Tibial nerve (tissue), 4 donors: ENCODE measurements at regions not wholly inside any gene's neighbourhood (a gene's known extent, or its start where the extent isn't known, plus 50 kb on each side); places are given as distances from the start of the nearest gene placed in this dataset.

Experiments
- DNase-seq, 2 donors: peaks; one replicate each; pipeline ENCODE4 v3.0.0-alpha.2; 2019; ENCODE audit warnings: low spot score in 2 of 2
- H3K27ac ChIP-seq, 4 donors: fragments of 200-600 bp; sonication (generic) in 3 of 4; one replicate each; pipeline ENCODE4 v1.5.1; 2017 to 2019; ENCODE audit warnings: mild to moderate bottlenecking in 1 of 4
- H3K27me3 ChIP-seq, 2 donors: fragments of 200-600 bp; sonication (generic) in 1 of 2; one replicate each; pipeline versions ENCODE4 v1.5.1 to v1.6.0; 2017 to 2019
- H3K36me3 ChIP-seq, 3 donors: fragments of 200-600 bp; sonication (generic); one replicate each; pipeline ENCODE4 v1.5.1; 2018 to 2019
- H3K4me1 ChIP-seq, 4 donors: fragments of 200-600 bp; sonication (generic) in 3 of 4; one replicate each; pipeline ENCODE4 v1.5.1; 2017 to 2019
- H3K4me3 ChIP-seq, 4 donors: fragments of 200-600 bp; sonication (generic) in 3 of 4; one replicate each; pipeline ENCODE4 v1.5.1; 2017 to 2019; ENCODE audit warnings: mild to moderate bottlenecking in 1 of 4, moderate library complexity in 1 of 4
- H3K9me3 ChIP-seq, 4 donors: fragments of 200-600 bp; sonication (generic) in 3 of 4; one replicate each; pipeline ENCODE4 v1.5.1; 2017 to 2019
- EP300 ChIP-seq, 2 donors: sonication (generic); formaldehyde crosslinking; IDR thresholded peaks; one replicate each; pipeline ENCODE4 v1.6.1; 2017; ENCODE audit warnings: antibody characterized with exemption in 2 of 2, mild to moderate bottlenecking in 1 of 2
- POLR2A ChIP-seq, 2 donors: fragments of 450-650 bp; IDR thresholded peaks; one replicate each; pipeline ENCODE4 v1.6.1; 2017; ENCODE audit warnings: antibody characterized with exemption in 2 of 2, mild to moderate bottlenecking in 2 of 2, moderate library complexity in 2 of 2
- WGBS, 2 donors: methylation state at CpG; one replicate each; pipeline ENCODE4 v1.1.5; 2018; 5-methylcytosine and 5-hydroxymethylcytosine counted together
- TF ChIP-seq, protein P1 (sequence below), 5 experiments: fragments of 200-600 bp in 3 of 5; fragments of 450-650 bp in 2 of 5; sonication (generic) in 3 of 5; IDR thresholded peaks; one replicate each; pipeline ENCODE4 v1.5.1; 2016 to 2019; ENCODE audit warnings: antibody characterized with exemption in 5 of 5, mild to moderate bottlenecking in 3 of 5, moderate library complexity in 2 of 5

DNA sequence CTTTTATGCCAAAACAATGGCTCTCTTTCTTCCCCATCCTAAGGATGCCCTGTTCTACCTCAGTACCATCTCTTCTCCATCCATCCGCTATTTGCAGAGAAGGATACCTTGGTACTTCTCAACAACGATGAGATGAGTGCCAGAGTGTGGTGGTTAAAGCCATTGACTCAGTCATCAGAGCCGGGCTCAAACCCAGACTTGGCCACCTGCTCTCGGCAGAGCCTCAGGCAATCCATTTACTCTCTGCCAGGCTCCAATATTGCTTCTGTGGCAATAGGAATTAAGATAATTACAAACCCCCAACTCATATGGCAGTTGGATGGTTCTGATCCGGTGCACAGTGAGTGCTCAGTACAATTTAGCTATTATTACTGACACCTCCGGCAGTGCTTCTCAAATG is 121.3 kb downstream of the PRLHR start:
- Histone ChIP-seq H3K27ac (no peak overlapping the region), H3K27me3 (no peaks in the 10 kb centered on the region), H3K4me1 (no peaks in the 10 kb centered on the region), H3K9me3 (peaks cover 0 to 11% (median 0%) of the 10 kb centered on the region in 4 donors), H3K4me3 (no peak overlapping the region), H3K36me3 (no peaks in the 10 kb centered on the region)
- TF ChIP-seq EP300 (IDR thresholded peaks at IDR 0.05) (no peak), POLR2A (IDR thresholded peaks at IDR 0.05) (no peak)
- TF ChIP-seq, protein P1, sequence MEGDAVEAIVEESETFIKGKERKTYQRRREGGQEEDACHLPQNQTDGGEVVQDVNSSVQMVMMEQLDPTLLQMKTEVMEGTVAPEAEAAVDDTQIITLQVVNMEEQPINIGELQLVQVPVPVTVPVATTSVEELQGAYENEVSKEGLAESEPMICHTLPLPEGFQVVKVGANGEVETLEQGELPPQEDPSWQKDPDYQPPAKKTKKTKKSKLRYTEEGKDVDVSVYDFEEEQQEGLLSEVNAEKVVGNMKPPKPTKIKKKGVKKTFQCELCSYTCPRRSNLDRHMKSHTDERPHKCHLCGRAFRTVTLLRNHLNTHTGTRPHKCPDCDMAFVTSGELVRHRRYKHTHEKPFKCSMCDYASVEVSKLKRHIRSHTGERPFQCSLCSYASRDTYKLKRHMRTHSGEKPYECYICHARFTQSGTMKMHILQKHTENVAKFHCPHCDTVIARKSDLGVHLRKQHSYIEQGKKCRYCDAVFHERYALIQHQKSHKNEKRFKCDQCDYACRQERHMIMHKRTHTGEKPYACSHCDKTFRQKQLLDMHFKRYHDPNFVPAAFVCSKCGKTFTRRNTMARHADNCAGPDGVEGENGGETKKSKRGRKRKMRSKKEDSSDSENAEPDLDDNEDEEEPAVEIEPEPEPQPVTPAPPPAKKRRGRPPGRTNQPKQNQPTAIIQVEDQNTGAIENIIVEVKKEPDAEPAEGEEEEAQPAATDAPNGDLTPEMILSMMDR (IDR thresholded peaks at IDR 0.05), result no peak
- DNase-seq, result no peak
- WGBS, 2 donors, result 76 to 85% methylated on average over 6 of the region's 6 CpGs

DNA sequence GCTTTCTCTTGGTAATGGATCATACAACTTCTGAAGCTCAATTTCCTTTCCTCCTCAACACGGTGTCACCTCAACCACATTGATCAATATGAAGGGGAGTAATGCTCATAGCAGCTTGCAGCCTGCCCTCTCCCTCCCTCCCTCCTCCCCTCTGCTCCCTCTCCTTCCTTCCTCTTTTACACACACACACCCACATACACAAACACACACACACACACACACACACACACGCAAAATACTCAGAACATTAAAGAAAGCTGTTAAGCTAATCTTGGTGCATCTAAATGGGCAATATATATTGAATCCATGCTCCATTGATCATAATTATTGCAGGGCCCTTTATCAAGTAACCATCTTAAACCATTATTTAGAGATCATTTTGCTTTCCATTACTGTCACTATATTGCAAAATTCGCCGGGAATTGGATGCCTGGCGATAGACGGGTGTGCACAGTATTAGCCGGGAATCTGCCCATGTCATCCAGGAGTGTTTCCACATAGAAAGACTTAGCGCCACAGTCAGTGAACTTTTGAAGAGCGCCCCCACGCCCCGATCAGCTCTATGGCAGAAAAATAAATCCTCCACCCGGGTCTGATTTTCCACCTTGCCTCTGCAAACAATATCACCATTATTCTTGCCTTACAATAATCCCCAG is 122.0 kb downstream of the PRLHR start:
- Histone ChIP-seq H3K27ac (no peak overlapping the region), H3K9me3 (peaks cover 0 to 11% (median 0%) of the 10 kb centered on the region in 4 donors), H3K36me3 (no peaks in the 10 kb centered on the region), H3K4me1 (no peaks in the 10 kb centered on the region), H3K4me3 (no peak overlapping the region), H3K27me3 (no peaks in the 10 kb centered on the region)
- DNase-seq, result no peak
- no peak for TF ChIP-seq POLR2A (IDR thresholded peaks at IDR 0.05)
- TF ChIP-seq, protein P1 (IDR thresholded peaks at IDR 0.05), result no peak
- TF ChIP-seq EP300 (IDR thresholded peaks at IDR 0.05), result no peak
- WGBS, 2 donors, result 43 to 53% methylated on average over 12 of the region's 12 CpGs

GRCh38 chr10:118472415-118473304 is 122.8 kb downstream of the PRLHR start:
- no peak for DNase-seq
- no peaks in the 10 kb centered on the region for H3K36me3 ChIP-seq
- TF ChIP-seq, protein P1 (IDR thresholded peaks at IDR 0.05), result no peak
- TF ChIP-seq POLR2A (IDR thresholded peaks at IDR 0.05), result no peak
- no peak for TF ChIP-seq EP300 (IDR thresholded peaks at IDR 0.05)
- H3K4me1 ChIP-seq, result no peaks in the 10 kb centered on the region
- peaks cover 0 to 3% of the 10 kb centered on the region in 2 donors for H3K27me3 ChIP-seq
- no peak overlapping the region for H3K27ac ChIP-seq
- H3K9me3 ChIP-seq, result peaks cover 0 to 11% (median 0%) of the 10 kb centered on the region in 4 donors
- H3K4me3 ChIP-seq, result no peak overlapping the region
- WGBS, 2 donors, result 37 to 53% methylated on average over 12 of the region's 12 CpGs

DNA sequence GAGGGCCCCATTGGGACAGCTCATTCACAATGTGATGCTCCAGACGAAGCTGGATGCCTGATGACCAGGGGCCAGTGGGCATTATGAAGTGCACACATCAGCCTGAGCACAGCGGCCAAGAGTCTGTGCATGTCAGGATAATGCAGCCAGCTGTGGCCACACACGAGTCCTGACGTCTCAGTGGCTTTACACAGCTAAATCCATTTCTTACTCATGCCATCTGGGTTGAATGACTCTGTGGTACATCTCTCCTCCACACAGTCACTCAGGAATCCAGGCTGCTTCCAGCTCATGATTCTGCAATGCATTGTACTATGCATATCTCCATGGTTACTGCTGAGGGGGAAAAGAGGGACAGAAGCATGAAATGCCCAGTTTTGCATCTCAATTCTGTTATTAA is 123.6 kb downstream of the PRLHR start:
- WGBS, 2 donors, result 54 to 64% methylated on average over 4 of the region's 4 CpGs
- Histone ChIP-seq H3K27ac (no peak overlapping the region), H3K27me3 (peaks cover 0 to 3% of the 10 kb centered on the region in 2 donors), H3K36me3 (no peaks in the 10 kb centered on the region), H3K4me1 (no peaks in the 10 kb centered on the region), H3K4me3 (no peak overlapping the region), H3K9me3 (peaks cover 0 to 11% (median 0%) of the 10 kb centered on the region in 4 donors)
- no peak for TF ChIP-seq EP300 (IDR thresholded peaks at IDR 0.05)
- TF ChIP-seq POLR2A (IDR thresholded peaks at IDR 0.05), result no peak
- TF ChIP-seq, protein P1 (IDR thresholded peaks at IDR 0.05), result no peak
- no peak for DNase-seq

- Histone ChIP-seq H3K4me1 (no peaks in the 10 kb centered on the region), H3K27me3 (peaks cover 0 to 3% of the 10 kb centered on the region in 2 donors), H3K9me3 (peaks cover 0 to 11% (median 0%) of the 10 kb centered on the region in 4 donors), H3K27ac (no peak overlapping the region), H3K36me3 (no peaks in the 10 kb centered on the region), H3K4me3 (no peak overlapping the region)
- no peak for TF ChIP-seq POLR2A (IDR thresholded peaks at IDR 0.05)
- TF ChIP-seq, protein P1 (IDR thresholded peaks at IDR 0.05), result no peak
- TF ChIP-seq EP300 (IDR thresholded peaks at IDR 0.05), result no peak
- DNase-seq, result no peak
- 21 to 27% methylated on average over 1 of the region's 1 CpG for WGBS, 2 donors
Observed at GRCh38 chr10:118470470-118470869, 125.0 kb downstream of the PRLHR start.
